HCT116 (cell line): ENCODE measurements at regions not wholly inside any gene's neighbourhood (a gene's known extent, or its start where the extent isn't known, plus 50 kb on each side); places are given as distances from the start of the nearest gene placed in this dataset.

Source experiments
- ATAC-seq: fragments of 200-7000 bp; cut with Tn5 transposase; 2 replicates; pipeline ENCODE4 v1.9.1; 2020; ENCODE audit warnings: mild to moderate bottlenecking, moderate library complexity
- BruUV-seq: library from RNA; stranded (reverse); fragments of 400-500 nt; replicated peaks from 2 replicates; lab custom pipeline; 2021; lab: Mats Ljungman, UMichigan
- CTCF ChIA-PET: fragments of 300-600 bp; sonication (Branson Sonifier 250); formaldehyde crosslinking; loops from one replicate; lab custom pipeline; 2021; ENCODE audit warnings: antibody characterized with exemption; lab: Charles Lee
- POLR2A ChIA-PET: fragments of 300-600, 350-600 bp; sonication (Branson Sonifier 250); formaldehyde crosslinking; loops from one replicate; lab custom pipeline; 2021; ENCODE audit warnings: antibody characterized with exemption; lab: Charles Lee
- RAD21 ChIA-PET, 2 experiments: fragments of 300-600 bp; sonication (Branson Sonifier 250); formaldehyde crosslinking; loops; one replicate each; lab custom pipeline; 2023; ENCODE audit warnings: low total read pairs in 2 of 2; ENCODE audit not compliant: uncharacterized antibody in 2 of 2, unreplicated experiment in 2 of 2, low non-redundant PET in 1 of 2; lab: Charles Lee
- DNase-seq: peaks from one replicate; pipeline ENCODE4 v3.0.0-alpha.2; 2010; ENCODE audit warnings: low read depth, low spot score
- H2AFZ ChIP-seq: fragments of 200-600 bp; shearing (Covaris generic), sonication (generic); 2 replicates; pipeline ENCODE4 v1.6.1; 2017; ENCODE audit warnings: low read depth, mixed run types, mixed read lengths, antibody characterized with exemption, low read length; ENCODE audit not compliant: poor library complexity, severe bottlenecking
- H3K27ac ChIP-seq: 2 replicates; pipeline ENCODE4 v1.5.1; 2012; ENCODE audit warnings: low read depth, low read length
- H3K27me3 ChIP-seq: fragments of 200-600 bp; sonication (generic); 2 replicates; pipeline ENCODE4 v1.6.1; 2016; ENCODE audit warnings: mixed run types, low read length, mixed read lengths; ENCODE audit not compliant: insufficient read depth
- H3K36me3 ChIP-seq, 2 experiments: fragments of 200-500 bp in 1 of 2; fragments of 200-600 bp in 1 of 2; sonication (Bioruptor generic) in 1 of 2; sonication (generic) in 1 of 2; 2 replicates each; pipeline versions ENCODE4 v1.5.1 to v1.6.1; 2014 to 2016; ENCODE audit warnings: low read length in 2 of 2, inconsistent platforms in 1 of 2, mixed read lengths in 1 of 2, mixed run types in 1 of 2; ENCODE audit not compliant: insufficient read depth in 2 of 2, control insufficient read depth in 1 of 2
- H3K4me1 ChIP-seq, 2 experiments: fragments of 200-600 bp in 1 of 2; sonication (generic) in 1 of 2; 2 replicates each; pipeline versions ENCODE4 v1.5.1 to v1.6.1; 2012 to 2017; ENCODE audit warnings: low read length in 2 of 2, inconsistent platforms in 1 of 2, mild to moderate bottlenecking in 1 of 2, mixed read lengths in 1 of 2, mixed run types in 1 of 2, moderate library complexity in 1 of 2; ENCODE audit not compliant: insufficient read depth in 2 of 2, control insufficient read depth in 1 of 2
- H3K4me2 ChIP-seq: fragments of 200-600 bp; sonication (generic); 2 replicates; pipeline ENCODE4 v1.6.1; 2017; ENCODE audit warnings: mixed run types, low read length, mixed read lengths
- H3K4me3 ChIP-seq, 2 experiments: fragments of 200-600 bp in 1 of 2; sonication (generic) in 1 of 2; replicated peaks in 1 of 2; 2 replicates each; pipeline ENCODE4 v1.5.1; 2011 to 2016; ENCODE audit warnings: low read length in 2 of 2, control low read depth in 1 of 2, low read depth in 1 of 2, mild to moderate bottlenecking in 1 of 2, mixed read lengths in 1 of 2, mixed run types in 1 of 2
- H3K79me2 ChIP-seq: fragments of 200-600 bp; sonication (generic); 2 replicates; pipeline ENCODE4 v1.6.1; 2017; ENCODE audit warnings: mild to moderate bottlenecking, mixed run types, low read length, moderate library complexity, mixed read lengths; ENCODE audit not compliant: insufficient read depth
- H3K9ac ChIP-seq: fragments of 200-600 bp; sonication (generic); 2 replicates; pipeline ENCODE4 v1.6.1; 2016; ENCODE audit warnings: low read length, mixed read lengths
- H3K9me2 ChIP-seq: fragments of 200-600 bp; sonication (generic), shearing (Covaris generic); 2 replicates; pipeline ENCODE4 v1.6.1; 2017; ENCODE audit warnings: mixed run types, mild to moderate bottlenecking, moderate library complexity; ENCODE audit not compliant: insufficient read depth
- H3K9me3 ChIP-seq, 2 experiments: fragments of 200-500 bp in 1 of 2; fragments of 200-600 bp in 1 of 2; sonication (Bioruptor generic) in 1 of 2; sonication (generic) in 1 of 2; 2 replicates each; pipeline ENCODE4 v1.6.1; 2014 to 2017; ENCODE audit warnings: low read length in 2 of 2, mixed read lengths in 2 of 2, inconsistent platforms in 1 of 2, low read depth in 1 of 2, mild to moderate bottlenecking in 1 of 2, mixed run types in 1 of 2, moderate library complexity in 1 of 2; ENCODE audit not compliant: control insufficient read depth in 1 of 2, insufficient read depth in 1 of 2
- H4K20me1 ChIP-seq: fragments of 200-600 bp; sonication (generic), shearing (Covaris generic); 2 replicates; pipeline ENCODE4 v1.6.1; 2017; ENCODE audit warnings: mixed run types, mild to moderate bottlenecking, moderate library complexity; ENCODE audit not compliant: insufficient read depth
- CEBPB ChIP-seq: IDR thresholded peaks from 2 replicates; pipeline ENCODE4 v1.6.1; 2012; ENCODE audit warnings: low read depth
- CTCF ChIP-seq, 3 experiments: fragments of 200-600 bp in 1 of 3; sonication (generic) in 1 of 3; IDR thresholded peaks in 2 of 3; conservative IDR thresholded peaks in 1 of 3; 2 replicates each; pipeline ENCODE4 v1.5.1; 2012 to 2017; ENCODE audit warnings: low read depth in 2 of 3, low read length in 2 of 3, antibody characterized with exemption in 1 of 3, borderline replicate concordance in 1 of 3, control low read depth in 1 of 3, mild to moderate bottlenecking in 1 of 3, mixed read lengths in 1 of 3, mixed run types in 1 of 3, moderate library complexity in 1 of 3; ENCODE audit not compliant: insufficient read depth in 1 of 3
- EGR1 ChIP-seq: IDR thresholded peaks from 2 replicates; pipeline ENCODE4 v1.6.1; 2012; ENCODE audit warnings: low read depth
- EZH2 ChIP-seq: fragments of 200-600 bp; sonication (generic); IDR thresholded peaks from 2 replicates; pipeline ENCODE4 v1.6.1; 2017; ENCODE audit warnings: antibody characterized with exemption, mixed run types
- JUND ChIP-seq: IDR thresholded peaks from 2 replicates; pipeline ENCODE4 v1.6.1; 2012
- POLR2A ChIP-seq: IDR thresholded peaks from 2 replicates; pipeline ENCODE4 v1.7.0; 2011; ENCODE audit warnings: borderline replicate concordance; ENCODE audit not compliant: insufficient read depth, insufficient read length; ENCODE audit errors: extremely low read depth
- RAD21 ChIP-seq: IDR thresholded peaks from 2 replicates; pipeline ENCODE4 v1.6.1; 2012; ENCODE audit warnings: low read depth, mild to moderate bottlenecking
- TCF7L2 ChIP-seq: IDR thresholded peaks from 2 replicates; pipeline ENCODE4 v1.7.0; 2011; ENCODE audit warnings: borderline replicate concordance, inconsistent platforms; ENCODE audit not compliant: insufficient read depth, insufficient read length; ENCODE audit errors: extremely low read depth
- ZNF274 ChIP-seq: fragments of 200-500 bp; sonication (Bioruptor generic); IDR thresholded peaks from 2 replicates; pipeline ENCODE4 v1.6.1; 2014; ENCODE audit warnings: mild to moderate bottlenecking, low read depth, low read length, inconsistent platforms
- intact Hi-C: fragments of 100-400 bp; cut with micrococcal nuclease; formaldehyde crosslinking; loops from 2 replicates; pipeline ENCODE4 v1.10.0; 2022
- TF ChIP-seq, protein P1 (sequence below): IDR thresholded peaks from 2 replicates; pipeline ENCODE4 v1.6.1; 2011; ENCODE audit warnings: mild to moderate bottlenecking, low read length, moderate library complexity; ENCODE audit not compliant: insufficient replicate concordance; ENCODE audit errors: extremely low read depth

GRCh38 chr15:77827860-77828259 is 195.1 kb upstream of the LINGO1 start:
- CTCF ChIA-PET: interaction anchor here (1.0 kb wide), 1 partner anchor 195 kb away, joined by 3 read pairs; no protein-coding TSS in a partner anchor
- BruUV-seq: no TSS peak

GRCh38 chr15:77826006-77826695 is 193.4 kb upstream of the LINGO1 start:
- Histone ChIP-seq H3K9me2 (no peaks in the 10 kb centered on the region), H2AFZ (no peak overlapping the region), H3K27me3 (no peaks in the 10 kb centered on the region; the same call in 1 of the 2 replicates), H3K9ac (no peak overlapping the region), H3K27ac (no peak overlapping the region), H3K4me3 (no peak overlapping the region), H4K20me1 (no peaks in the 10 kb centered on the region), H3K9me3 (no peaks in the 10 kb centered on the region), H3K4me1 (peaks cover 0 to 6% of the 10 kb centered on the region in 2 experiments; a peak in 1 of 4 replicates), H3K79me2 (no peaks in the 10 kb centered on the region), H3K4me2 (no peak overlapping the region), H3K36me3 (no peaks in the 10 kb centered on the region)
- intact Hi-C loops: no loop called here
- ATAC-seq: no peak
- ChIA-PET POLR2A (no interaction called here), RAD21 (no interaction called here), CTCF (interaction anchor here (1.0 kb wide), 1 partner anchor 195 kb away, joined by 3 read pairs; no protein-coding TSS in a partner anchor)
- no peak for DNase-seq
- no TSS peak for BruUV-seq
- TF ChIP-seq, protein P1, sequence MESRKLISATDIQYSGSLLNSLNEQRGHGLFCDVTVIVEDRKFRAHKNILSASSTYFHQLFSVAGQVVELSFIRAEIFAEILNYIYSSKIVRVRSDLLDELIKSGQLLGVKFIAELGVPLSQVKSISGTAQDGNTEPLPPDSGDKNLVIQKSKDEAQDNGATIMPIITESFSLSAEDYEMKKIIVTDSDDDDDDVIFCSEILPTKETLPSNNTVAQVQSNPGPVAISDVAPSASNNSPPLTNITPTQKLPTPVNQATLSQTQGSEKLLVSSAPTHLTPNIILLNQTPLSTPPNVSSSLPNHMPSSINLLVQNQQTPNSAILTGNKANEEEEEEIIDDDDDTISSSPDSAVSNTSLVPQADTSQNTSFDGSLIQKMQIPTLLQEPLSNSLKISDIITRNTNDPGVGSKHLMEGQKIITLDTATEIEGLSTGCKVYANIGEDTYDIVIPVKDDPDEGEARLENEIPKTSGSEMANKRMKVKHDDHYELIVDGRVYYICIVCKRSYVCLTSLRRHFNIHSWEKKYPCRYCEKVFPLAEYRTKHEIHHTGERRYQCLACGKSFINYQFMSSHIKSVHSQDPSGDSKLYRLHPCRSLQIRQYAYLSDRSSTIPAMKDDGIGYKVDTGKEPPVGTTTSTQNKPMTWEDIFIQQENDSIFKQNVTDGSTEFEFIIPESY: no peak
- TF ChIP-seq EGR1: no peak
- no peak for TF ChIP-seq TCF7L2
- no peak for TF ChIP-seq POLR2A
- no peak for TF ChIP-seq CTCF (IDR thresholded peaks at IDR 0.05 in 2 of 3, conservative IDR thresholded peaks at IDR 0.05 in 1 of 3; ENCODE audit: borderline replicate concordance in 1 of 3, insufficient read depth in 1 of 3, low read depth in 2 of 3, low read length in 2 of 3)
- TF ChIP-seq JUND: no peak
- TF ChIP-seq RAD21: no peak
- TF ChIP-seq CEBPB: no peak
- no peak for TF ChIP-seq EZH2
- no peak for TF ChIP-seq ZNF274

More at GRCh38 chr15:77827860-77828259, 195.1 kb upstream of the LINGO1 start:
- no peaks in the 10 kb centered on the region for H3K9me3 ChIP-seq
- H3K4me1 ChIP-seq: peaks cover 0 to 6% of the 10 kb centered on the region in 2 experiments; a peak in 1 of 4 replicates
- H3K4me2 ChIP-seq: no peak overlapping the region
- no peaks in the 10 kb centered on the region for H3K9me2 ChIP-seq
- H3K4me3 ChIP-seq: no peak overlapping the region
- no peak overlapping the region for H3K9ac ChIP-seq
- H3K27me3 ChIP-seq: no peaks in the 10 kb centered on the region; the same call in 1 of the 2 replicates
- H3K36me3 ChIP-seq: no peaks in the 10 kb centered on the region
- intact Hi-C loops: no loop called here
- ATAC-seq: no peak
- POLR2A ChIA-PET: no interaction called here
- H3K27ac ChIP-seq: no peak overlapping the region
- no peaks in the 10 kb centered on the region for H3K79me2 ChIP-seq
- RAD21 ChIA-PET: no interaction called here
- DNase-seq: no peak
- TF ChIP-seq JUND (no peak), RAD21 (no peak)
- TF ChIP-seq, protein P1: no peak
- no peak overlapping the region for H2AFZ ChIP-seq
- no peaks in the 10 kb centered on the region for H4K20me1 ChIP-seq
